H1 (cell line): ENCODE measurements at regions not wholly inside any gene's neighbourhood (a gene's known extent, or its start where the extent isn't known, plus 50 kb on each side); places are given as distances from the start of the nearest gene placed in this dataset.

Source experiments
- BACH1 ChIP-seq: IDR thresholded peaks from 2 replicates; pipeline ENCODE4 v1.6.1; 2012; ENCODE audit warnings: low read length, improper control_type of control experiment
- CHD7 ChIP-seq: fragments of 300-600 bp; sonication (generic); IDR thresholded peaks from 2 replicates; pipeline ENCODE4 v1.7.1; 2012; ENCODE audit warnings: low read length, moderate library complexity, mild to moderate bottlenecking, inconsistent platforms; ENCODE audit not compliant: insufficient replicate concordance
- GABPA ChIP-seq: IDR thresholded peaks from 2 replicates; pipeline ENCODE4 v1.6.1; 2011; ENCODE audit warnings: mild to moderate bottlenecking, low read length, moderate library complexity, borderline replicate concordance; ENCODE audit not compliant: insufficient read depth
- JUN ChIP-seq: IDR thresholded peaks from 2 replicates; pipeline ENCODE4 v1.6.1; 2011; ENCODE audit warnings: low read depth, mild to moderate bottlenecking, improper control_type of control experiment, low read length
- RXRA ChIP-seq: IDR thresholded peaks from 2 replicates; pipeline ENCODE4 v1.6.1; 2011; ENCODE audit warnings: low read depth, mild to moderate bottlenecking, low read length, moderate library complexity; ENCODE audit not compliant: insufficient read depth
- SIN3A ChIP-seq, 2 experiments: IDR thresholded peaks in 1 of 2; conservative IDR thresholded peaks in 1 of 2; 2 replicates each; pipeline ENCODE4 v1.6.1; 2011 to 2012; ENCODE audit warnings: low read length in 2 of 2, improper control_type of control experiment in 1 of 2, low read depth in 1 of 2, mild to moderate bottlenecking in 1 of 2
- SP2 ChIP-seq: IDR thresholded peaks from 2 replicates; pipeline ENCODE4 v1.6.1; 2012; ENCODE audit warnings: mild to moderate bottlenecking, low read length, inconsistent platforms
- SP4 ChIP-seq: IDR thresholded peaks from 2 replicates; pipeline ENCODE4 v1.6.1; 2012; ENCODE audit warnings: low read length, inconsistent platforms
- TAF7 ChIP-seq: optimal IDR thresholded peaks from 2 replicates; pipeline ENCODE3; 2011; ENCODE audit warnings: low read depth, mild to moderate bottlenecking, inconsistent platforms, low read length, moderate library complexity, borderline replicate concordance

- TF ChIP-seq CHD7 (no peak), GABPA (no peak), SP2 (no peak), RXRA (no peak), TAF7 (no peak), JUN (no peak), SP4 (no peak), BACH1 (no peak), SIN3A (conservative IDR thresholded peaks at IDR 0.05 in 1 of 2, IDR thresholded peaks at IDR 0.05 in 1 of 2; ENCODE audit: low read depth in 1 of 2, low read length in 2 of 2) (no peak)
Observed at GRCh38 chr15:35181538-35181937, 96.4 kb upstream of the NANOGP8 start (continued).
